Stimulated activated CD4-positive, alpha-beta T cell treated with anti-CD3 and anti-CD28 coated beads, TNF-alpha, amount 100 ng/mL, for 24 hours (primary cell): ENCODE measurements at regions not wholly inside any gene's neighbourhood (a gene's known extent, or its start where the extent isn't known, plus 50 kb on each side); places are given as distances from the start of the nearest gene placed in this dataset.

Source experiments
- DNase-seq, 3 experiments: peaks; one replicate each; pipeline ENCODE4 v3.0.0-alpha.2; 2020; ENCODE audit warnings: low read depth in 3 of 3

- DNase-seq, result no peak
These were observed 1685.1 kb downstream of the RPA4 start for GRCh38 chrX:98568795-98569194.

GRCh38 chrX:98605941-98606340 is 1722.2 kb downstream of the RPA4 start:
- DNase-seq, result no peak

- DNase-seq, result no peak
These were observed 1724.0 kb downstream of the RPA4 start for GRCh38 chrX:98607739-98608138.

GRCh38 chrX:98627645-98628044 is 1743.9 kb downstream of the RPA4 start:
- DNase-seq, result no peak

GRCh38 chrX:98637451-98637850 is 1753.7 kb downstream of the RPA4 start:
- no peak for DNase-seq

GRCh38 chrX:98646351-98646750 is 1762.6 kb downstream of the RPA4 start:
- no peak for DNase-seq

GRCh38 chrX:98654565-98654964 is 1755.5 kb downstream of the PCDH19 start:
- no peak for DNase-seq
